Activated T-helper 2 cell treated with anti-CD3 and anti-CD28 coated beads, Interferon-gamma antibody, Interleukin-2, Interleukin-4, amounts not matched to agents 10 μg/mL and 5 μg/mL and 100 μg/mL, durations not matched to agents 14 hours and 24 hours and 36 hours (primary cell): ENCODE measurements at regions not wholly inside any gene's neighbourhood (a gene's known extent, or its start where the extent isn't known, plus 50 kb on each side); places are given as distances from the start of the nearest gene placed in this dataset.
"Not testable (repeated sequence)": the region's sequence is repeated elsewhere in the genome, so short reads cannot be mapped to it uniquely, and the experiment has no call there.

Experiments
- DNase-seq: peaks from one replicate; pipeline ENCODE4 v3.0.0; 2021; ENCODE audit warnings: low spot score
- H3K27ac Mint-ChIP-seq: one replicate; pipeline ENCODE4 v1.8.0; 2021; ENCODE audit warnings: mixed read lengths
- H3K27me3 Mint-ChIP-seq: one replicate; pipeline ENCODE4 v1.8.0; 2021; ENCODE audit warnings: low read depth, mixed read lengths
- H3K36me3 Mint-ChIP-seq: one replicate; pipeline ENCODE4 v1.8.0; 2021; ENCODE audit warnings: low read depth, mixed read lengths
- H3K4me1 Mint-ChIP-seq: one replicate; pipeline ENCODE4 v1.8.0; 2021; ENCODE audit warnings: low read depth, mixed read lengths
- H3K4me3 Mint-ChIP-seq: one replicate; pipeline ENCODE4 v1.8.0; 2021; ENCODE audit warnings: low read depth, mild to moderate bottlenecking, moderate library complexity, mixed read lengths
- H3K9me3 Mint-ChIP-seq: one replicate; pipeline ENCODE4 v1.8.0; 2021; ENCODE audit warnings: mixed read lengths
- intact Hi-C: fragments of 100-400 bp; cut with micrococcal nuclease; formaldehyde crosslinking; loops from one replicate; pipeline ENCODE4 v1.15.1; 2023

DNA sequence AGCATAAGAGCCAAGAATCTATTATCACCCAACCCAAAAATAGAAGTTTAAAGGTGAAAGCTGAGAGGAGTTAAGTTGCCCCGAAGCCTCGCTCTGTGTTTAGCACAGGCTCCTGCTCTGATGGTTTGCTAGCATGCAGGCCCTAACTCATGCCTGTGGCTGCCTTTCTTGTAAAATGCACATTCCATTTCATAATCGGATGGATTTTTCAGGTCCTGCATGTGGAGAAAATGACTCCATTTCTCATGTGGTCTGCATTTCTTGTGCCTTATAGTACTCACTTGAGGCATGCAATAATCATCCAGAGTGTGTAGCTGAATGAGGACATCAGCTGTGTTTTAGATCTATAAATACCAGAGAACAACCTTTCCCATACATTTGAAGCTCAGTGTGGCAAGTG, 381.8 kb downstream of the CPS1 start:
- H3K27me3 Mint-ChIP-seq: no peaks in the 10 kb centered on the region
- no peak for DNase-seq
- no peaks in the 10 kb centered on the region for H3K9me3 Mint-ChIP-seq
- intact Hi-C loops: no loop called here
- H3K4me1 Mint-ChIP-seq: no peaks in the 10 kb centered on the region
- H3K36me3 Mint-ChIP-seq: no peaks in the 10 kb centered on the region
- no peak overlapping the region for H3K4me3 Mint-ChIP-seq
- no peak overlapping the region for H3K27ac Mint-ChIP-seq

DNA sequence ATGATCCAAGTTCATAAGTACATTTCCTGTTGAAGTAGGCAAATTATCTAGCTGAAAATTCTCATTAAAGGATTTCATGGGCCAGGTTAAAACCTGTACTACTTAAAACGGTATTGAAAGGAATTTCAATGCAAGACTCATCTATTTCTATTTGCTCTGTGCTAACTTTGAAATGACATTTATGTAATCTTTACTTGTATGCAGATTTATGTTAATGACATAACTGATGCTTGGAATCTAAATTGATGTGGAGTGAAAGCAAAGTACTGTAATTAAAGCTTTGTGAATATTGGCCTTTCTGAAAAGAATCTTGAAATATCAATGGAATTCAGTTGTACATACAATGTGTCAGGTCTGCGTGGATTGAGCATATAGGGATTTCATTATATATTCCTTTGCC, 390.0 kb downstream of the CPS1 start:
- Mint-ChIP-seq H3K4me1 (no peaks in the 10 kb centered on the region), H3K9me3 (no peaks in the 10 kb centered on the region), H3K4me3 (no peak overlapping the region), H3K36me3 (no peaks in the 10 kb centered on the region), H3K27me3 (no peaks in the 10 kb centered on the region), H3K27ac (no peak overlapping the region)
- intact Hi-C loops: no loop called here
- DNase-seq: no peak

DNA sequence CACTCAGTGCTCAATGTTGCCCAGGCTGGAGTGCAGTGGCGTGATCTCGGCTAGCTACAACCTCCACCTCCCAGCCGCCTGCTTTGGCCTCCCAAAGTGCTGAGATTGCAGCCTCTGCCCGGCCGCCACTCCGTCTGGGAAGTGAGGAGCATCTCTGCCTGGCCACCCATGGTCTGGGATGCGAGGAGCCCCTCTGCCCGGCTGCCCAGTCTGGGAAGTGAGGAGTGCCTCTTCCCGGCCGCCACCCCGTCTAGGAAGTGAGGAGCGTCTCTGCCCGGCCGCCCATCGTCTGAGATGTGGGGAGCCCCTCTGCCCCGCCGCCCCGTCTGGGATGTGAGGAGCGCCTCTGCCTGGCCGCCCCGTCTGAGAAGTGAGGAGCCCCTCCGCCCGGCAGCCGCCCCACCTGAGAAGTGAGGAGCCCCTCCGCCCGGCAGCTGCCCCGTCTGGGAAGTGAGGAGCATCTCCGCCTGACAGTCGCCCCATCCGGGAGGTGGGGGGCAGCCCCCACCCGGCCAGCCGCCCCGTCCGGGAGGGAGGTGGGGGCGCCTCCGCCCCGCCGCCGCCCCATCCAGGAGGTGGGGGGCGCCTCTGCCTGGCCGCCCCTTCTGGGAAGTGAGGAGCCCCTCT, 394.1 kb downstream of the CPS1 start:
- H3K9me3 Mint-ChIP-seq, H3K27ac Mint-ChIP-seq, intact Hi-C loops, DNase-seq, H3K4me1 Mint-ChIP-seq, H3K36me3 Mint-ChIP-seq, H3K4me3 Mint-ChIP-seq, H3K27me3 Mint-ChIP-seq: not testable (repeated sequence)

DNA sequence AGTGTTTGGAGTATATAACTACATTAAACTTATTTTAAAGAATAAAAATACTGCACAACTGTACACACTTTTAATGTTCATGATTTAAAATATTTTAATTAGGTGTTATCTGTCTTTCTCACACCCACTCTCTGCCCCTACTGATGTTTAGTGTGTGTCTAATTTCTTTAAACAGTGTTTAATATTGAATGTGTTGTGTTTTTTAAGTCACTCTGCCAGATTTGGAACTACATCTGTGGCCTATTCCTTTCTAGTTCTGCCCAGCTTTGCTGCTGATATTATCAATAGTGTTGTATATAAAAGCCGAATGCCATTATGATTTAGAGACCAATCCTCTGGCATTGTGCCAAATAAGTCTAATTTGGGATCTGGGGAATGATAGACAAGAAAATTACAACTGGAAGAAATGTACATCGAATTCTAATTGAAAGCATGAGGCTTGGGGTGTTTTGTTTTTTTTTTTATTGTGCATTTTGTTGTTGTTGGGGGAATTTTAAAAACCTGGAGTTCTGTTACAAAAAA, 398.0 kb downstream of the CPS1 start:
- H3K4me1 Mint-ChIP-seq: no peaks in the 10 kb centered on the region

DNA sequence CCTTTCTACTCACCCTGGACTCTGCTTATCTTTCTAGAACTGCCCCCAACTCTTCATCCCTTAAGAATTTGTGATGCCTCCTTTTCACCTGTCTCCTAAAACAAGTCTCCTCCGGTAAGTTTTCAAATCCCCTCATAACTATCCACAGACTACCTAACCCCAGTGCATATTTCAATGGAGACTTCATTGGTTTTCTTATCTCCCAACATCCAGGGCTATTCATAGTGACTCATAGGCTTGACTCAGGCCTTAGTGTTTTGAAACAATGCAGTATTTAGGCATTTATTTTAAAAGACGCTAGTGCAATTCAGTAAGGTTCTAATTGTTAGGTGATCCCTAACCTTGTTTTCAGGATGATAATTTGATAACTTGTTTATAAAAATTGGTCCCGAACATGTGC, 399.2 kb downstream of the CPS1 start:
- Mint-ChIP-seq H3K27ac (no peak overlapping the region), H3K36me3 (no peaks in the 10 kb centered on the region), H3K27me3 (no peaks in the 10 kb centered on the region), H3K9me3 (no peaks in the 10 kb centered on the region), H3K4me1 (no peaks in the 10 kb centered on the region), H3K4me3 (no peak overlapping the region)
- intact Hi-C loops: no loop called here
- DNase-seq: no peak

More for the DNA sequence above, 398.0 kb downstream of the CPS1 start:
- Mint-ChIP-seq H3K9me3 (no peaks in the 10 kb centered on the region), H3K36me3 (no peaks in the 10 kb centered on the region), H3K4me3 (no peak overlapping the region), H3K27ac (no peak overlapping the region), H3K27me3 (no peaks in the 10 kb centered on the region)
- no peak for DNase-seq
- intact Hi-C loops: no loop called here

DNA sequence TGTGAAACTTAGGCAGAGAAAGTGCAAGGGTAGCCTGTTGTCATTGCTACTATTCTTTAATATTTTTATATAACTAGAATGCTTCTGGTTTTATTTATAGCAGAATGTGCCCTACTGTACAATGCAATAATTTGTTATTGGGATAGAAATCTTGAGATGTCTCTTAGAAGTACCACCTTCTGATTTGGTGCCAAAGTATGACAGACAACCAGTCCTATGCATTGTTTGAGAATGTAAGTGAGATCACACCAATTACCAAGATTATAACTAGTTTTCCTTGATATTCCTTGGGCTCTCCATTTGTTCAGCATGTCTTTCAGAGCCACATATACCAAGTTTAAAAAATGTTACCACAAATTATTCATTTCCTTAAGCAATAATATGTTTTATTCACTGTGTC, 399.7 kb downstream of the CPS1 start:
- no peak overlapping the region for H3K4me3 Mint-ChIP-seq

DNA sequence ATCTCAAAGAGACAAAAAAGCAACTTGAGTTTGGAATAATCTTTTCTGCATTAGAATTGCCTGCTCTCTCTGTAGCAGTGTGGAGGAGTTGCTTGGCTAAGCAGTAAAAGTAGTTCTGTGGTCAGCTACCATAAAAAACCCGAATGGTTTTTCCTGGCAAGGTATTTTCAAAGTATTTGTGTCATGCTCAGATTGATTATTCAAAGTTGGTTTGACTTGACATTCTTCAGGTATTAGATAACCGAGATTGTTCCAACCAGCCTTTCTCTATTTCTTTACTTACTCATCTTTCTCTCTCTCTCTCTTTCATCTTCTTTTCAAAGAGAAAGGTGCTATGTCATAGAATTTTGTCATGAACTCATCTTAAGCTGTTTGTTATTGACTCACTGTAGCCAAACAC, 404.9 kb downstream of the CPS1 start:
- DNase-seq: no peak
- no peak overlapping the region for H3K4me3 Mint-ChIP-seq
- H3K4me1 Mint-ChIP-seq: no peaks in the 10 kb centered on the region
- H3K27ac Mint-ChIP-seq: no peak overlapping the region
- H3K36me3 Mint-ChIP-seq: no peaks in the 10 kb centered on the region
- intact Hi-C loops: no loop called here
- no peaks in the 10 kb centered on the region for H3K9me3 Mint-ChIP-seq
- no peaks in the 10 kb centered on the region for H3K27me3 Mint-ChIP-seq

More for the DNA sequence above, 399.7 kb downstream of the CPS1 start:
- H3K36me3 Mint-ChIP-seq: no peaks in the 10 kb centered on the region
- H3K27ac Mint-ChIP-seq: no peak overlapping the region
- DNase-seq: no peak
- H3K27me3 Mint-ChIP-seq: no peaks in the 10 kb centered on the region
- H3K4me1 Mint-ChIP-seq: no peaks in the 10 kb centered on the region
- no peaks in the 10 kb centered on the region for H3K9me3 Mint-ChIP-seq
- intact Hi-C loops: no loop called here

DNA sequence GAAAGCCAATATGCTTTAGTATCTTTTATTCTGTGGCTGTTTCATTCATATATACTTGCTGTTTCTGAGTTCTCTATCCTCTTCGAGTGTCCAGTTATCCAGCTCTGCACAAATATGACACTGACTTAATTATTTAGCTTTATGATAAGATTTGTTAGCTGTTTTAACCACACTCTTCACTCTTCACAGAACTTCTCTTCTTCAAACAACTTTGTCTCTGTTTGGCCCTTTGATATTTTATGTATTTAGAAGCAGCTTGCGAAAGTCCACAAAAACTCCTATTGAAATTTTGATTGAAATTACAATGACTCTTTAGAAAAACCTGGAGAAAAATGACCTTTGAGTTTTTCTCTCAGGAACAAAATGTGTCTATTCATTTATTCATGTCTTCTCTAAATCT, 407.0 kb downstream of the CPS1 start:
- intact Hi-C loops: no loop called here
- Mint-ChIP-seq H3K4me3 (no peak overlapping the region), H3K9me3 (no peaks in the 10 kb centered on the region), H3K27ac (no peak overlapping the region), H3K4me1 (no peaks in the 10 kb centered on the region), H3K27me3 (no peaks in the 10 kb centered on the region), H3K36me3 (no peaks in the 10 kb centered on the region)
- DNase-seq: no peak

DNA sequence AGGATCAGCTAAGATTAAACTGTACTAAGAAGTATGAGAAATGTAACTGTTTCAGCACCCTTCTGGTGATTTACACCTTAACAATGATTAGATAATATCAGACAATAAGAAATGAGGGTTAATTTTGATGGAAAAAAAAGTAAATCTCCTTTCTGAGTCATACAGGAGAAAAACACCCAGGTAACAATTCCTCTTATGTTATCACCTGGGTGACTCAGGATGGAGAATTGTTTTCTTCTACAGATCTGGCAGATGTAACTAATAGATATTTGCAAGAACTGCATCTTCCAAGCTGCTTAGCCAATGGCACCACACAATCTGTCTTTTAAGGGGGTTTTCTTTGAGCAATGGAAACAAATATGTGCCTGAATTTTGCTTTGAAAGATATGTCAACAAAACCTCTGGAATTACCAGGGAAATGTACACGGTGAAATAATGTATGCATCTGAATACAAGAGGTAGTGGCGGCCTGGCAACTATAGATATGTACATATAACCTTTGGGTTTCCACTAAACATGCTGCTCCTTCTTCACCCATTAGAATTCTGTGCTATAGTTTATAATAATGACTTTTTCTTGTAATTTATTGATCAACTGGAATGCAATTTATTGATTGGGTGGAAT, 407.9 kb downstream of the CPS1 start:
- intact Hi-C loops: no loop called here
- H3K4me3 Mint-ChIP-seq: no peak overlapping the region
- DNase-seq: no peak
- no peak overlapping the region for H3K27ac Mint-ChIP-seq
- H3K9me3 Mint-ChIP-seq: no peaks in the 10 kb centered on the region
- H3K36me3 Mint-ChIP-seq: no peaks in the 10 kb centered on the region
- no peaks in the 10 kb centered on the region for H3K4me1 Mint-ChIP-seq
- H3K27me3 Mint-ChIP-seq: no peaks in the 10 kb centered on the region

DNA sequence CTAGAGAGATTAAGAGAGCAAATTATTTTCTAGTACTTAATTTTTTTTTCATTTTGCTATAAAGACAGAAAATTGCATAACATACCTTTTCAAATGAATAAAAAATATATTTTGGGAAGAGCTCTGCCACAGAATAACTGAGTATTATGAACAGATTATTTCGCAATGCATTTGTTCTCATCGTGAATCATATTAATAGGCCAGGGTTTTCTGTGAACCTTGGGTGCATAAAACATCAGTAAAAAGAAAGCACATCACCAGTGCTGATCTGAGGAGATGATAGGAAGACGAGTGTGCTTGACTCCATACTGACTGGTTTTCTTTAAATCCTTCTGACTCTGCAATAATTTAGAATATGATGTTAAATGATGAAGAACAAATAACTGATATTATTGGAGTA, 409.1 kb downstream of the CPS1 start:
- Mint-ChIP-seq H3K27me3 (no peaks in the 10 kb centered on the region), H3K9me3 (no peaks in the 10 kb centered on the region), H3K4me1 (no peaks in the 10 kb centered on the region), H3K27ac (no peak overlapping the region), H3K4me3 (no peak overlapping the region), H3K36me3 (no peaks in the 10 kb centered on the region)
- no peak for DNase-seq
- intact Hi-C loops: no loop called here

DNA sequence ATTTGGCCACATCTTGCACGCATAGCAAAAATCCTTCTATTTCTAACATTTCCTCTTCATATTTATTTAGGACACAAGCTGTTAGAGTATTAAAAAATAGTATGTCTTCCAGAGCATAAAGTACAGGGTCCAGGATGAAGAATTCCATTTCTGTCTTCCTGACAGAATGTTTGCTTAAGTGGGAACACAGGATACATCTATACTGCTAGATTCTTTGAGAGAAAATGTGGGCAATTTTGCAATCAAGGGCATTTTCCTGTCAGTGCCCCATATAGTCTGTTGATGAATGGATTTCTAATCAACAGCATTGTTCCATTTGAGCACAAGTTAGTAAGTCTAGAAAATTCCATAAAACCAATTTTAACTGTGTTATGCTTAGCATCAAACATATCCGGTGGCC, 409.9 kb downstream of the CPS1 start:
- DNase-seq: no peak
- no peaks in the 10 kb centered on the region for H3K36me3 Mint-ChIP-seq
- H3K27ac Mint-ChIP-seq: no peak overlapping the region
- no peaks in the 10 kb centered on the region for H3K9me3 Mint-ChIP-seq
- no peaks in the 10 kb centered on the region for H3K27me3 Mint-ChIP-seq
- intact Hi-C loops: no loop called here
- no peaks in the 10 kb centered on the region for H3K4me1 Mint-ChIP-seq
- H3K4me3 Mint-ChIP-seq: no peak overlapping the region

DNA sequence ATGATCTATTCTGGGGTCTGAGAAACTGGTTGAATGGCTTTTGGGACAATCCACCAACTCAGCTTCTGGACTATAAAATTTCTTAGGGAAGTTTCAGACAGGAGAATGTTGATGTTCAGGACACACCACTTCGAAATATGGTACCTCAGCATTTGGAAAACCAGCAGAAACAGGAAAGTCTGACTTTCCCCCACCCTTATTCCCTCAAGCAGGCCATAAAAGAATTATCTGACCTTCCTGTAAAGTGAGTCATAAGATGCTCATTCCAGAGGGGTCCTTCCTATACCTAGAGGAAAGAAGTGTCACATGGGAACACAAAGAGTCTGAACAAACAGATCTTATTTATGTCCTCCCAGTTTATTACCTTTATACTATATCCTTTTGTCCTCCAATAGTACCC, 415.0 kb downstream of the CPS1 start:
- H3K4me1 Mint-ChIP-seq: no peaks in the 10 kb centered on the region
- H3K27ac Mint-ChIP-seq: no peak overlapping the region
- intact Hi-C loops: no loop called here
- H3K36me3 Mint-ChIP-seq: no peaks in the 10 kb centered on the region
- DNase-seq: no peak
- H3K9me3 Mint-ChIP-seq: no peaks in the 10 kb centered on the region
- H3K27me3 Mint-ChIP-seq: no peaks in the 10 kb centered on the region
- H3K4me3 Mint-ChIP-seq: no peak overlapping the region

DNA sequence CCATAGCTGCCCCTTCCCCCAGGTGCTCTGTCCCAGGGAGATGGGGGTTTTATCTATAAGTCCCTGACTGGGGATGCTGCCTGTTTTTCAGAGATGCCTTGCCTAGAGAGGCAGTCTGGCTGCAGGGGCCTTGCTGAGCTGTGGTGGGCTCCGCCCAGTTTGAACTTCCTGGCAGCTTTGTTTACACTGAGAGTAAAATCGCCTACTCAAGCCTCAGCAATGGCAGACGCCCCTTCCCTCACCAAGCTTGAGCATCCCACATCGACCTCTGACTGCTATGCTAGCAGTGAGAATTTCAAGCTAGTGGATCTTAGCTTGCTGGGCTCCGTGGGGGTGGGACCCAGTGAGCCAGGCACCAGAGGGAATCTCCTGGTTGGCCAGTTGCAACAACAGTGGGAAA, 430.4 kb downstream of the CPS1 start:
- H3K27ac Mint-ChIP-seq, H3K27me3 Mint-ChIP-seq, H3K4me3 Mint-ChIP-seq, DNase-seq, H3K36me3 Mint-ChIP-seq, intact Hi-C loops, H3K4me1 Mint-ChIP-seq: not testable (repeated sequence)
- peaks cover 17% of the 10 kb centered on the region for H3K9me3 Mint-ChIP-seq
